Caco-2 (cell line): ENCODE measurements at regions not wholly inside any gene's neighbourhood (a gene's known extent, or its start where the extent isn't known, plus 50 kb on each side); places are given as distances from the start of the nearest gene placed in this dataset.

Experiments used
- BruUV-seq: library from RNA; stranded (reverse); fragments of 400-500 nt; replicated peaks from 2 replicates; lab custom pipeline; 2021; lab: Mats Ljungman, UMichigan
- CTCF ChIA-PET: fragments of 300-600 bp; sonication (Branson Sonifier 250); formaldehyde crosslinking; loops from one replicate; lab custom pipeline; 2022; ENCODE audit warnings: antibody characterized with exemption; lab: Charles Lee
- POLR2A ChIA-PET: fragments of 300-600 bp; sonication (Branson Sonifier 250); formaldehyde crosslinking; loops from one replicate; lab custom pipeline; 2022; ENCODE audit warnings: antibody characterized with exemption; lab: Charles Lee
- DNase-seq, 2 experiments: peaks; one replicate each; pipeline versions ENCODE4 v3.0.0 to v3.0.0-alpha.2; 2020 to 2022
- H3K27me3 ChIP-seq: replicated peaks from 2 replicates; pipeline ENCODE4 v1.6.0; 2011; ENCODE audit warnings: low read length; ENCODE audit not compliant: control insufficient read depth, insufficient read depth
- H3K36me3 ChIP-seq: 2 replicates; pipeline ENCODE4 v1.5.1; 2011; ENCODE audit warnings: low read length; ENCODE audit not compliant: control insufficient read depth, insufficient read depth
- H3K4me1 ChIP-seq: fragments of 250-450 bp; sonication (Bioruptor Pico); 2 replicates; pipeline ENCODE4 v1.5.1; 2020; ENCODE audit warnings: mild to moderate bottlenecking
- H3K4me3 ChIP-seq: 2 replicates; pipeline ENCODE4 v1.5.1; 2011; ENCODE audit warnings: low read depth, mild to moderate bottlenecking, control low read depth, low read length
- H3K9me3 ChIP-seq: fragments of 250-450 bp; sonication (Bioruptor Pico); 2 replicates; pipeline ENCODE4 v1.5.1; 2020; ENCODE audit warnings: mild to moderate bottlenecking, moderate library complexity
- H3K27ac Mint-ChIP-seq: one replicate; pipeline ENCODE4 v1.8.0; 2022; ENCODE audit warnings: mixed read lengths; ENCODE audit not compliant: unreplicated experiment
- H3K27me3 Mint-ChIP-seq: one replicate; pipeline ENCODE4 v1.8.0; 2022; ENCODE audit warnings: mixed read lengths; ENCODE audit not compliant: insufficient read depth, unreplicated experiment
- H3K36me3 Mint-ChIP-seq: one replicate; pipeline ENCODE4 v1.8.0; 2022; ENCODE audit warnings: mild to moderate bottlenecking, mixed read lengths; ENCODE audit not compliant: insufficient read depth, unreplicated experiment
- H3K4me1 Mint-ChIP-seq: one replicate; pipeline ENCODE4 v1.8.0; 2022; ENCODE audit warnings: low read depth, mixed read lengths; ENCODE audit not compliant: unreplicated experiment
- H3K4me3 Mint-ChIP-seq: one replicate; pipeline ENCODE4 v1.8.0; 2022; ENCODE audit warnings: mild to moderate bottlenecking, moderate library complexity, mixed read lengths; ENCODE audit not compliant: unreplicated experiment
- H3K9me3 Mint-ChIP-seq: one replicate; pipeline ENCODE4 v1.8.0; 2022; ENCODE audit warnings: mixed read lengths; ENCODE audit not compliant: unreplicated experiment
- CTCF ChIP-seq, 2 experiments: fragments of 200-600 bp in 1 of 2; IDR thresholded peaks; 1 replicate in 1 of 2; 2 replicates in 1 of 2; pipeline versions ENCODE4 v1.5.1 to v1.8.0; 2011 to 2022; ENCODE audit warnings: antibody characterized with exemption in 1 of 2, control low read depth in 1 of 2, inconsistent platforms in 1 of 2, low read depth in 1 of 2, low read length in 1 of 2, mild to moderate bottlenecking in 1 of 2, moderate library complexity in 1 of 2; ENCODE audit not compliant: insufficient read depth in 1 of 2, severe bottlenecking in 1 of 2, unreplicated experiment in 1 of 2
- intact Hi-C: fragments of 100-400 bp; cut with micrococcal nuclease; formaldehyde crosslinking; loops from one replicate; pipeline ENCODE4 v1.10.0; 2022; ENCODE audit not compliant: unreplicated experiment

- H3K9me3 Mint-ChIP-seq = peaks cover 10% of the 10 kb centered on the region
- ChIA-PET POLR2A (no interaction called here), CTCF (no interaction called here)
- Histone ChIP-seq H3K9me3 (no peaks in the 10 kb centered on the region), H3K4me3 (no peak overlapping the region), H3K27me3 (no peaks in the 10 kb centered on the region), H3K36me3 (no peaks in the 10 kb centered on the region), H3K4me1 (peaks cover 9% of the 10 kb centered on the region; the same call in 1 of the 2 replicates)
- no peaks in the 10 kb centered on the region for H3K36me3 Mint-ChIP-seq
- H3K4me1 Mint-ChIP-seq = peaks cover 8% of the 10 kb centered on the region
- H3K27me3 Mint-ChIP-seq = no peaks in the 10 kb centered on the region
- H3K27ac Mint-ChIP-seq = peak overlapping the region; percentile 34
- no TSS peak for BruUV-seq
- no peak for DNase-seq
- no peak for TF ChIP-seq CTCF (IDR thresholded peaks at IDR 0.05; ENCODE audit: insufficient read depth in 1 of 2, low read depth in 1 of 2, low read length in 1 of 2, severe bottlenecking in 1 of 2, unreplicated experiment in 1 of 2)
- intact Hi-C loops = no loop called here
- H3K4me3 Mint-ChIP-seq = no peak overlapping the region
Measured at GRCh38 chr7:46568420-46569132, 647.5 kb upstream of the IGFBP3 start.

- H3K27me3 ChIP-seq = no peaks in the 10 kb centered on the region
- H3K27ac Mint-ChIP-seq = no peak overlapping the region
- H3K36me3 ChIP-seq = no peaks in the 10 kb centered on the region
- peaks cover 9% of the 10 kb centered on the region; the same call in 1 of the 2 replicates for H3K4me1 ChIP-seq
- no peak overlapping the region for H3K4me3 ChIP-seq
- no peak for TF ChIP-seq CTCF (IDR thresholded peaks at IDR 0.05; ENCODE audit: insufficient read depth in 1 of 2, low read depth in 1 of 2, low read length in 1 of 2, severe bottlenecking in 1 of 2, unreplicated experiment in 1 of 2)
- no TSS peak for BruUV-seq
- H3K4me1 Mint-ChIP-seq = peaks cover 8% of the 10 kb centered on the region
- H3K9me3 Mint-ChIP-seq = peaks cover 10% of the 10 kb centered on the region
- ChIA-PET CTCF (no interaction called here), POLR2A (no interaction called here)
- no peak for DNase-seq
- H3K36me3 Mint-ChIP-seq = no peaks in the 10 kb centered on the region
- H3K27me3 Mint-ChIP-seq = no peaks in the 10 kb centered on the region
- intact Hi-C loops = no loop called here
- H3K4me3 Mint-ChIP-seq = no peak overlapping the region
- H3K9me3 ChIP-seq = peaks cover 2% of the 10 kb centered on the region; the same call in 1 of the 2 replicates
Measured at GRCh38 chr7:46567858-46568257, 646.8 kb upstream of the IGFBP3 start.

- intact Hi-C loops = no loop called here
- H3K27me3 ChIP-seq = no peaks in the 10 kb centered on the region
Measured at GRCh38 chr7:46566097-46566774, 645.2 kb upstream of the IGFBP3 start.

More at GRCh38 chr7:46566097-46566774, 645.2 kb upstream of the IGFBP3 start:
- H3K4me1 Mint-ChIP-seq = peaks cover 8% of the 10 kb centered on the region
- H3K27me3 Mint-ChIP-seq = no peaks in the 10 kb centered on the region
- POLR2A ChIA-PET = no interaction called here
- peaks cover 9% of the 10 kb centered on the region; the same call in 1 of the 2 replicates for H3K4me1 ChIP-seq
- CTCF ChIA-PET = no interaction called here
- BruUV-seq = no TSS peak
- H3K9me3 ChIP-seq = peaks cover 4% of the 10 kb centered on the region; the same call in 1 of the 2 replicates
- H3K36me3 Mint-ChIP-seq = no peaks in the 10 kb centered on the region
- no peaks in the 10 kb centered on the region for H3K36me3 ChIP-seq
- H3K4me3 Mint-ChIP-seq = no peak overlapping the region
- no peak overlapping the region for H3K4me3 ChIP-seq
- H3K27ac Mint-ChIP-seq = no peak overlapping the region
- H3K9me3 Mint-ChIP-seq = peaks cover under 1% of the 10 kb centered on the region
- no peak for TF ChIP-seq CTCF (IDR thresholded peaks at IDR 0.05; ENCODE audit: insufficient read depth in 1 of 2, low read depth in 1 of 2, low read length in 1 of 2, severe bottlenecking in 1 of 2, unreplicated experiment in 1 of 2)
- no peak for DNase-seq
